ENCODE measurements at regions not wholly inside any gene's neighbourhood (a gene's known extent, or its start where the extent isn't known, plus 50 kb on each side); places are given as distances from the start of the nearest gene placed in this dataset.

- TF ChIP-seq CTCF (IDR thresholded peaks at IDR 0.05) (no peak), POLR2A (IDR thresholded peaks at IDR 0.05) (no peak)
Measured at GRCh38 chr12:110992909-110993308, 72.5 kb upstream of the MYL2 start.

All from uterus (tissue), 2 donors.